Spleen (tissue), 11 donors: ENCODE measurements at regions not wholly inside any gene's neighbourhood (a gene's known extent, or its start where the extent isn't known, plus 50 kb on each side); places are given as distances from the start of the nearest gene placed in this dataset.

Experiments
- DNase-seq: peaks from one replicate; pipeline ENCODE4 v3.0.0-alpha.2; 2020
- H3K27ac ChIP-seq, 8 donors: fragments of 200-600 bp; sonication (generic) in 7 of 8; 1 replicate in 4 of 8; 2 replicates in 4 of 8; pipeline versions ENCODE4 v1.5.0 to v1.8.0; 2016 to 2021; ENCODE audit warnings: inconsistent platforms in 4 of 8, mild to moderate bottlenecking in 4 of 8, moderate library complexity in 1 of 8
- H3K27me3 ChIP-seq, 7 donors: fragments of 200-600 bp; sonication (generic) in 6 of 7; replicated peaks in 1 of 7; 1 replicate in 4 of 7; 2 replicates in 3 of 7; pipeline versions ENCODE4 v1.5.0 to v1.8.0; 2016 to 2021; ENCODE audit warnings: inconsistent platforms in 3 of 7, mild to moderate bottlenecking in 1 of 7
- H3K36me3 ChIP-seq, 6 donors: fragments of 200-600 bp; sonication (generic) in 5 of 6; 1 replicate in 4 of 6; 2 replicates in 2 of 6; pipeline versions ENCODE4 v1.5.0 to v1.8.0; 2016 to 2021; ENCODE audit warnings: inconsistent platforms in 2 of 6
- H3K4me1 ChIP-seq, 6 donors: fragments of 200-600 bp; sonication (generic) in 5 of 6; 1 replicate in 3 of 6; 2 replicates in 3 of 6; pipeline versions ENCODE4 v1.5.0 to v1.8.0; 2016 to 2021; ENCODE audit warnings: inconsistent platforms in 3 of 6
- H3K4me3 ChIP-seq, 8 donors: fragments of 200-600 bp; sonication (generic) in 7 of 8; 1 replicate in 4 of 8; 2 replicates in 4 of 8; pipeline versions ENCODE4 v1.5.0 to v1.8.0; 2016 to 2021; ENCODE audit warnings: inconsistent platforms in 4 of 8, mild to moderate bottlenecking in 4 of 8, moderate library complexity in 2 of 8
- H3K9me3 ChIP-seq, 8 donors: fragments of 200-600 bp; sonication (generic) in 7 of 8; 1 replicate in 4 of 8; 2 replicates in 4 of 8; pipeline versions ENCODE4 v1.5.0 to v1.8.0; 2016 to 2021; ENCODE audit warnings: inconsistent platforms in 4 of 8
- POLR2A ChIP-seq, 3 donors: fragments of 450-650 bp; IDR thresholded peaks; one replicate each; pipeline ENCODE4 v1.5.1; 2017; ENCODE audit warnings: antibody characterized with exemption in 3 of 3, mild to moderate bottlenecking in 1 of 3
- POLR2AphosphoS5 ChIP-seq, 3 donors: sonication (generic); formaldehyde crosslinking; IDR thresholded peaks; one replicate each; pipeline ENCODE4 v1.5.1; 2017; ENCODE audit warnings: antibody characterized with exemption in 3 of 3
- WGBS, 5 donors: extraction: QIAGEN DNeasy Blood & Tissue Kit in 3 of 5; methylation state at CpG; one replicate each; pipeline versions ENCODE4 v1.1.5 to v1.1.7; 2013 to 2018; 5-methylcytosine and 5-hydroxymethylcytosine counted together
- intact Hi-C: fragments of 100-400 bp; cut with DNase I; formaldehyde crosslinking; loops from one replicate; pipeline ENCODE4 v1.15.0; 2023; ENCODE audit warnings: low total_unique reads
- TF ChIP-seq, protein P1 (sequence below), 11 experiments: fragments of 200-600 bp in 7 of 11; fragments of 450-650 bp in 4 of 11; sonication (generic) in 4 of 11; IDR thresholded peaks in 8 of 11; conservative IDR thresholded peaks in 3 of 11; 1 replicate in 7 of 11; 2 replicates in 4 of 11; pipeline versions ENCODE4 v1.4.0 to v1.8.0; 2016 to 2021; ENCODE audit warnings: antibody characterized with exemption in 11 of 11, inconsistent platforms in 4 of 11, mild to moderate bottlenecking in 1 of 11
- donor health status: healthy with polysubstance abuse.
- donor health status: DM: no; HTN: no; CAD: no; lungs with moderate emphysema.
- donor health status: DM: no; HTN: no; CAD: no.
- donor health status: Bipolar disorder and iron deficiency.
- donor health status: healthy.
- donor health status: DM: no; HTN: no; CAD: no.
- donor health status: DM: yes; HTN: yes; CAD: no.

DNA sequence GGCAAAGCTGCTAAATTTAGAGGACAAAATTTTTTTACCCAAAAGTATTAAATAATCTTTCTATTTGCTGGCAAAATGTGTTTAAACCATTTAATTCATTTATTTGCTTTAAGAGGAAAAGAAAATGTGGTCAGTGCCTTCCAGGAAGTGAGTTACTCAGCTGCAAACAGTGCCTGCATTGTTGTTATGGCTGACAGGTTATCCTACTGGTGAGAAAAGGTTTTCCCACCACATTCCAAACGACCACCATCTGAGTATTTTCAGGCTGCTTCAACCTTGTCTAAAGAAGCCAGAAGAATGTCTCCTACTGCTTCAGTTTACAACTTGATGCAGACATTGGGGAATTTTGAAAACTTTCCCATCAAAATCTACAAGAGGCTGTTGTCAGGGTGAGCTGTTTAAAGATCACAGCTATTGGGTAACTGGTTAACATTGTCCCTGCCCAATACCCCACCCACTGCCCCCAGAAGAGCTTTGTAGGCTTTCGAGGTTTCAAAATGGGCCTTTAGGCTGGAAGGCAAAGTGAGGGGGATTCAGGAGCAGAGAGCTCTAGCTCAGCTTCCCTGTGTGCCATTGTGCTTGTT is 461.3 kb upstream of the FANCL start:
- no peak overlapping the region for H3K4me3 ChIP-seq
- H3K36me3 ChIP-seq = no peaks in the 10 kb centered on the region
- DNase-seq = no peak
- WGBS, 5 donors = 33 to 46% (median 40%) methylated on average over 2 of the region's 2 CpGs
- no peaks in the 10 kb centered on the region for H3K9me3 ChIP-seq
- H3K4me1 ChIP-seq = no peaks in the 10 kb centered on the region
- H3K27me3 ChIP-seq = no peaks in the 10 kb centered on the region
- intact Hi-C loops = no loop called here
- H3K27ac ChIP-seq = no peak overlapping the region
- no peak for TF ChIP-seq POLR2AphosphoS5 (IDR thresholded peaks at IDR 0.05)
- TF ChIP-seq, protein P1, sequence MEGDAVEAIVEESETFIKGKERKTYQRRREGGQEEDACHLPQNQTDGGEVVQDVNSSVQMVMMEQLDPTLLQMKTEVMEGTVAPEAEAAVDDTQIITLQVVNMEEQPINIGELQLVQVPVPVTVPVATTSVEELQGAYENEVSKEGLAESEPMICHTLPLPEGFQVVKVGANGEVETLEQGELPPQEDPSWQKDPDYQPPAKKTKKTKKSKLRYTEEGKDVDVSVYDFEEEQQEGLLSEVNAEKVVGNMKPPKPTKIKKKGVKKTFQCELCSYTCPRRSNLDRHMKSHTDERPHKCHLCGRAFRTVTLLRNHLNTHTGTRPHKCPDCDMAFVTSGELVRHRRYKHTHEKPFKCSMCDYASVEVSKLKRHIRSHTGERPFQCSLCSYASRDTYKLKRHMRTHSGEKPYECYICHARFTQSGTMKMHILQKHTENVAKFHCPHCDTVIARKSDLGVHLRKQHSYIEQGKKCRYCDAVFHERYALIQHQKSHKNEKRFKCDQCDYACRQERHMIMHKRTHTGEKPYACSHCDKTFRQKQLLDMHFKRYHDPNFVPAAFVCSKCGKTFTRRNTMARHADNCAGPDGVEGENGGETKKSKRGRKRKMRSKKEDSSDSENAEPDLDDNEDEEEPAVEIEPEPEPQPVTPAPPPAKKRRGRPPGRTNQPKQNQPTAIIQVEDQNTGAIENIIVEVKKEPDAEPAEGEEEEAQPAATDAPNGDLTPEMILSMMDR (IDR thresholded peaks at IDR 0.05 in 8 of 11, conservative IDR thresholded peaks at IDR 0.05 in 3 of 11) = no peak
- TF ChIP-seq POLR2A (IDR thresholded peaks at IDR 0.05) = no peak

- Histone ChIP-seq H3K27ac (no peak overlapping the region), H3K27me3 (no peaks in the 10 kb centered on the region), H3K4me1 (no peaks in the 10 kb centered on the region), H3K4me3 (no peak overlapping the region), H3K9me3 (no peaks in the 10 kb centered on the region), H3K36me3 (no peaks in the 10 kb centered on the region)
- WGBS, 5 donors = 74 to 82% (median 77%) methylated on average over 3 of the region's 3 CpGs
- intact Hi-C loops = no loop called here
- no peak for DNase-seq
- TF ChIP-seq POLR2AphosphoS5 (IDR thresholded peaks at IDR 0.05) (no peak), POLR2A (IDR thresholded peaks at IDR 0.05) (no peak)
- TF ChIP-seq, protein P1 (IDR thresholded peaks at IDR 0.05 in 8 of 11, conservative IDR thresholded peaks at IDR 0.05 in 3 of 11) = no peak
These were observed 460.7 kb upstream of the FANCL start for GRCh38 chr2:58701688-58702301.

- no peaks in the 10 kb centered on the region for H3K4me1 ChIP-seq
- intact Hi-C loops = no loop called here
- DNase-seq = no peak
- no peak overlapping the region for H3K27ac ChIP-seq
- no peaks in the 10 kb centered on the region for H3K27me3 ChIP-seq
- no peak overlapping the region for H3K4me3 ChIP-seq
- no peaks in the 10 kb centered on the region for H3K36me3 ChIP-seq
- H3K9me3 ChIP-seq = no peaks in the 10 kb centered on the region
- WGBS, 5 donors = 64 to 82% (median 70%) methylated on average over 1 of the region's 1 CpG
- TF ChIP-seq POLR2AphosphoS5 (IDR thresholded peaks at IDR 0.05) = no peak
- no peak for TF ChIP-seq POLR2A (IDR thresholded peaks at IDR 0.05)
- TF ChIP-seq, protein P1 (IDR thresholded peaks at IDR 0.05 in 8 of 11, conservative IDR thresholded peaks at IDR 0.05 in 3 of 11) = no peak
These were observed 459.5 kb upstream of the FANCL start for GRCh38 chr2:58700591-58700990.

GRCh38 chr2:58699411-58699810 is 458.3 kb upstream of the FANCL start:
- H3K27me3 ChIP-seq = no peaks in the 10 kb centered on the region
- 60 to 69% (median 68%) methylated on average over 3 of the region's 3 CpGs for WGBS, 5 donors
- TF ChIP-seq, protein P1 (IDR thresholded peaks at IDR 0.05 in 8 of 11, conservative IDR thresholded peaks at IDR 0.05 in 3 of 11) = no peak
- no peak for TF ChIP-seq POLR2AphosphoS5 (IDR thresholded peaks at IDR 0.05)
- no peak for TF ChIP-seq POLR2A (IDR thresholded peaks at IDR 0.05)
- intact Hi-C loops = no loop called here
- no peaks in the 10 kb centered on the region for H3K9me3 ChIP-seq
- no peaks in the 10 kb centered on the region for H3K4me1 ChIP-seq
- H3K36me3 ChIP-seq = no peaks in the 10 kb centered on the region
- H3K4me3 ChIP-seq = no peak overlapping the region
- DNase-seq = no peak
- H3K27ac ChIP-seq = no peak overlapping the region
